Stimulated activated effector memory CD8-positive, alpha-beta T cell treated with anti-CD3 and anti-CD28 coated beads, Interleukin-12 subunit alpha, Interleukin-12 subunit beta, amount 100 ng/mL, for 72 hours (primary cell): ENCODE measurements at regions not wholly inside any gene's neighbourhood (a gene's known extent, or its start where the extent isn't known, plus 50 kb on each side); places are given as distances from the start of the nearest gene placed in this dataset.

Source experiments
- ATAC-seq: fragments of 150-1000 bp; cut with Tn5 transposase; 2 replicates; pipeline ENCODE4 v1.10.0; 2021
- DNase-seq, 2 donors: peaks; one replicate each; pipeline ENCODE4 v3.0.0; 2021 to 2022; ENCODE audit warnings: low spot score in 2 of 2
- H3K27ac Mint-ChIP-seq: one replicate; pipeline ENCODE4 v1.8.0; 2022; ENCODE audit warnings: mild to moderate bottlenecking, mixed read lengths
- H3K36me3 Mint-ChIP-seq: one replicate; pipeline ENCODE4 v1.8.0; 2022; ENCODE audit warnings: mild to moderate bottlenecking, mixed read lengths
- H3K4me1 Mint-ChIP-seq: one replicate; pipeline ENCODE4 v1.8.0; 2022; ENCODE audit warnings: mixed read lengths
- H3K4me3 Mint-ChIP-seq: one replicate; pipeline ENCODE4 v1.8.0; 2022; ENCODE audit warnings: mild to moderate bottlenecking, mixed read lengths
- H3K9me3 Mint-ChIP-seq: one replicate; pipeline ENCODE4 v1.8.0; 2022; ENCODE audit warnings: mixed read lengths

- Mint-ChIP-seq H3K27ac (no peak overlapping the region), H3K4me1 (no peaks in the 10 kb centered on the region), H3K9me3 (peaks cover 8% of the 10 kb centered on the region), H3K4me3 (no peak overlapping the region), H3K36me3 (no peaks in the 10 kb centered on the region)
- no peak for ATAC-seq
- DNase-seq: no peak
Measured at GRCh38 chr6:113330636-113330946, 526.6 kb upstream of the MARCKS start.

- no peaks in the 10 kb centered on the region for H3K4me1 Mint-ChIP-seq
- ATAC-seq: no peak
- no peak overlapping the region for H3K4me3 Mint-ChIP-seq
- no peak for DNase-seq
- H3K9me3 Mint-ChIP-seq: peaks cover 8% of the 10 kb centered on the region
- H3K27ac Mint-ChIP-seq: no peak overlapping the region
- no peaks in the 10 kb centered on the region for H3K36me3 Mint-ChIP-seq
Measured at GRCh38 chr6:113331021-113331420, 526.1 kb upstream of the MARCKS start.

GRCh38 chr6:113338644-113339043 is 518.5 kb upstream of the MARCKS start:
- DNase-seq (no peak), ATAC-seq (no peak)
- Mint-ChIP-seq H3K4me3 (no peak overlapping the region), H3K36me3 (no peaks in the 10 kb centered on the region), H3K9me3 (peaks cover 4% of the 10 kb centered on the region), H3K27ac (no peak overlapping the region), H3K4me1 (no peaks in the 10 kb centered on the region)

GRCh38 chr6:113339209-113339608 is 517.9 kb upstream of the MARCKS start:
- no peak overlapping the region for H3K4me3 Mint-ChIP-seq
- H3K36me3 Mint-ChIP-seq: no peaks in the 10 kb centered on the region
- DNase-seq: no peak
- H3K27ac Mint-ChIP-seq: no peak overlapping the region
- H3K4me1 Mint-ChIP-seq: no peaks in the 10 kb centered on the region
- ATAC-seq: no peak
- H3K9me3 Mint-ChIP-seq: peaks cover 4% of the 10 kb centered on the region

- no peaks in the 10 kb centered on the region for H3K36me3 Mint-ChIP-seq
- no peaks in the 10 kb centered on the region for H3K4me1 Mint-ChIP-seq
- ATAC-seq (no peak), DNase-seq (no peak)
- H3K27ac Mint-ChIP-seq: no peak overlapping the region
- H3K4me3 Mint-ChIP-seq: no peak overlapping the region
- H3K9me3 Mint-ChIP-seq: peaks cover 6% of the 10 kb centered on the region
Measured at GRCh38 chr6:113340371-113340770, 516.8 kb upstream of the MARCKS start.

- Mint-ChIP-seq H3K36me3 (no peaks in the 10 kb centered on the region), H3K9me3 (peaks cover 6% of the 10 kb centered on the region), H3K4me1 (no peaks in the 10 kb centered on the region), H3K27ac (no peak overlapping the region), H3K4me3 (no peak overlapping the region)
- ATAC-seq (no peak), DNase-seq (no peak)
Measured at GRCh38 chr6:113343940-113344339, 513.2 kb upstream of the MARCKS start.

GRCh38 chr6:113344969-113345368 is 512.2 kb upstream of the MARCKS start:
- Mint-ChIP-seq H3K4me3 (no peak overlapping the region), H3K4me1 (no peaks in the 10 kb centered on the region), H3K36me3 (no peaks in the 10 kb centered on the region), H3K27ac (no peak overlapping the region), H3K9me3 (peaks cover 6% of the 10 kb centered on the region)
- ATAC-seq (no peak), DNase-seq (no peak)

GRCh38 chr6:113347436-113347835 is 509.7 kb upstream of the MARCKS start:
- no peaks in the 10 kb centered on the region for H3K4me1 Mint-ChIP-seq

GRCh38 chr6:113350461-113350860 is 506.7 kb upstream of the MARCKS start:
- no peaks in the 10 kb centered on the region for H3K4me1 Mint-ChIP-seq
- no peak overlapping the region for H3K4me3 Mint-ChIP-seq
- no peak overlapping the region for H3K27ac Mint-ChIP-seq
- ATAC-seq: no peak
- no peaks in the 10 kb centered on the region for H3K36me3 Mint-ChIP-seq
- no peaks in the 10 kb centered on the region for H3K9me3 Mint-ChIP-seq
- DNase-seq: no peak

More at GRCh38 chr6:113347436-113347835, 509.7 kb upstream of the MARCKS start:
- Mint-ChIP-seq H3K27ac (no peak overlapping the region), H3K36me3 (no peaks in the 10 kb centered on the region), H3K9me3 (peaks cover 3% of the 10 kb centered on the region), H3K4me3 (no peak overlapping the region)
- DNase-seq (no peak), ATAC-seq (no peak)

- Mint-ChIP-seq H3K4me3 (no peak overlapping the region), H3K4me1 (no peaks in the 10 kb centered on the region), H3K9me3 (no peaks in the 10 kb centered on the region), H3K27ac (no peak overlapping the region), H3K36me3 (no peaks in the 10 kb centered on the region)
- no peak for ATAC-seq
- DNase-seq: no peak
Measured at GRCh38 chr6:113351173-113351834, 505.8 kb upstream of the MARCKS start.

GRCh38 chr6:113352029-113352801 is 504.9 kb upstream of the MARCKS start:
- DNase-seq (no peak), ATAC-seq (no peak)
- Mint-ChIP-seq H3K27ac (no peak overlapping the region), H3K36me3 (no peaks in the 10 kb centered on the region), H3K4me1 (no peaks in the 10 kb centered on the region), H3K4me3 (no peak overlapping the region), H3K9me3 (no peaks in the 10 kb centered on the region)

GRCh38 chr6:113352831-113353230 is 504.3 kb upstream of the MARCKS start:
- Mint-ChIP-seq H3K4me1 (no peaks in the 10 kb centered on the region), H3K9me3 (no peaks in the 10 kb centered on the region), H3K4me3 (no peak overlapping the region), H3K27ac (no peak overlapping the region), H3K36me3 (no peaks in the 10 kb centered on the region)
- DNase-seq: no peak
- no peak for ATAC-seq

- ATAC-seq (no peak), DNase-seq (no peak)
- H3K9me3 Mint-ChIP-seq: no peaks in the 10 kb centered on the region
- H3K27ac Mint-ChIP-seq: no peak overlapping the region
- no peaks in the 10 kb centered on the region for H3K4me1 Mint-ChIP-seq
- no peak overlapping the region for H3K4me3 Mint-ChIP-seq
- H3K36me3 Mint-ChIP-seq: no peaks in the 10 kb centered on the region
Measured at GRCh38 chr6:113353392-113353791, 503.8 kb upstream of the MARCKS start.

- H3K4me3 Mint-ChIP-seq: no peak overlapping the region
- ATAC-seq: no peak
- no peaks in the 10 kb centered on the region for H3K9me3 Mint-ChIP-seq
- DNase-seq: no peak
- no peaks in the 10 kb centered on the region for H3K4me1 Mint-ChIP-seq
- H3K27ac Mint-ChIP-seq: no peak overlapping the region
- H3K36me3 Mint-ChIP-seq: no peaks in the 10 kb centered on the region
Measured at GRCh38 chr6:113354204-113354895, 502.8 kb upstream of the MARCKS start.

GRCh38 chr6:113356139-113356538 is 501.0 kb upstream of the MARCKS start:
- no peak for DNase-seq
- no peak overlapping the region for H3K27ac Mint-ChIP-seq
- ATAC-seq: no peak
- no peak overlapping the region for H3K4me3 Mint-ChIP-seq
- H3K36me3 Mint-ChIP-seq: no peaks in the 10 kb centered on the region
- no peaks in the 10 kb centered on the region for H3K9me3 Mint-ChIP-seq
- no peaks in the 10 kb centered on the region for H3K4me1 Mint-ChIP-seq

- ATAC-seq: no peak
- Mint-ChIP-seq H3K4me3 (no peak overlapping the region), H3K36me3 (no peaks in the 10 kb centered on the region), H3K4me1 (no peaks in the 10 kb centered on the region), H3K9me3 (no peaks in the 10 kb centered on the region), H3K27ac (no peak overlapping the region)
- DNase-seq: no peak
Measured at GRCh38 chr6:113357041-113357440, 500.1 kb upstream of the MARCKS start.
